Adrenal gland (tissue), 5 donors: ENCODE measurements at regions not wholly inside any gene's neighbourhood (a gene's known extent, or its start where the extent isn't known, plus 50 kb on each side); places are given as distances from the start of the nearest gene placed in this dataset.

Source experiments
- CTCF ChIP-seq, 6 experiments: fragments of 450-650 bp in 4 of 6; fragments of 200-600 bp in 2 of 6; sonication (generic) in 1 of 6; IDR thresholded peaks; 1 replicate in 5 of 6; 2 replicates in 1 of 6; pipeline versions ENCODE4 v1.5.1 to v1.8.0; 2016 to 2021; ENCODE audit warnings: antibody characterized with exemption in 6 of 6, mild to moderate bottlenecking in 2 of 6, moderate library complexity in 1 of 6
- POLR2A ChIP-seq, 2 donors: fragments of 450-650 bp; IDR thresholded peaks; one replicate each; pipeline ENCODE4 v1.6.1; 2017; ENCODE audit warnings: antibody characterized with exemption in 2 of 2, mild to moderate bottlenecking in 2 of 2, moderate library complexity in 1 of 2
- donor health status: DM: no; HTN: no; CAD: no.

GRCh38 chr10:10293481-10293951, 724.2 kb upstream of the CELF2 start:
- TF ChIP-seq POLR2A (IDR thresholded peaks at IDR 0.05) (no peak), CTCF (IDR thresholded peaks at IDR 0.05) (no peak)
